NCI-H82 (cell line): ENCODE measurements at regions not wholly inside any gene's neighbourhood (a gene's known extent, or its start where the extent isn't known, plus 50 kb on each side); places are given as distances from the start of the nearest gene placed in this dataset.
"Not testable (repeated sequence)": the region's sequence is repeated elsewhere in the genome, so short reads cannot be mapped to it uniquely, and the experiment has no call there.

Source experiments
- DNase-seq: peaks from one replicate; lab custom pipeline; 2025; lab: John Stamatoyannopoulos, UW

- DNase-seq, result no peak
Measured at GRCh38 chr3:30469133-30469532, 137.3 kb upstream of the TGFBR2 start.

- DNase-seq, result no peak
Measured at GRCh38 chr3:30470496-30470895, 135.9 kb upstream of the TGFBR2 start.

- DNase-seq, result no peak
Measured at GRCh38 chr3:30471066-30471465, 135.3 kb upstream of the TGFBR2 start.

- no peak for DNase-seq
Measured at GRCh38 chr3:30471796-30472489, 134.5 kb upstream of the TGFBR2 start.

- peak; percentile 1 for DNase-seq
Measured at GRCh38 chr3:30473374-30474051, 132.9 kb upstream of the TGFBR2 start.

GRCh38 chr3:30474371-30474770 lies 132.0 kb upstream of the TGFBR2 start:
- no peak for DNase-seq

GRCh38 chr3:30475038-30475808 lies 131.2 kb upstream of the TGFBR2 start:
- no peak for DNase-seq

- DNase-seq, result no peak
Measured at GRCh38 chr3:30475809-30476178, 130.6 kb upstream of the TGFBR2 start.

- DNase-seq, result no peak
Measured at GRCh38 chr3:30476368-30477084, 129.9 kb upstream of the TGFBR2 start.

- no peak for DNase-seq
Measured at GRCh38 chr3:30477149-30477921, 129.1 kb upstream of the TGFBR2 start.

GRCh38 chr3:30479737-30480136 lies 126.7 kb upstream of the TGFBR2 start:
- not testable (repeated sequence) for DNase-seq

GRCh38 chr3:30480156-30480555 lies 126.2 kb upstream of the TGFBR2 start:
- DNase-seq, result not testable (repeated sequence)

- DNase-seq, result no peak
Measured at GRCh38 chr3:30480587-30480986, 125.8 kb upstream of the TGFBR2 start.

- DNase-seq, result no peak
Measured at GRCh38 chr3:30481241-30481640, 125.2 kb upstream of the TGFBR2 start.

GRCh38 chr3:30484229-30484628 lies 122.2 kb upstream of the TGFBR2 start:
- DNase-seq, result peak; percentile 1

- DNase-seq, result no peak
Measured at GRCh38 chr3:30486368-30486767, 120.0 kb upstream of the TGFBR2 start.

- DNase-seq, result no peak
Measured at GRCh38 chr3:30488070-30488756, 118.2 kb upstream of the TGFBR2 start.

GRCh38 chr3:30492322-30493192 lies 113.8 kb upstream of the TGFBR2 start:
- DNase-seq, result no peak

- no peak for DNase-seq
Measured at GRCh38 chr3:30493911-30494311, 112.5 kb upstream of the TGFBR2 start.
